T-helper 17 cell (primary cell): ENCODE measurements at regions not wholly inside any gene's neighbourhood (a gene's known extent, or its start where the extent isn't known, plus 50 kb on each side); places are given as distances from the start of the nearest gene placed in this dataset.
"Not testable (repeated sequence)": the region's sequence is repeated elsewhere in the genome, so short reads cannot be mapped to it uniquely, and the experiment has no call there.

Source experiments
- ATAC-seq: fragments of 150-1000 bp; cut with Tn5 transposase; 2 replicates; pipeline ENCODE4 v1.10.0; 2021; ENCODE audit warnings: mild to moderate bottlenecking, moderate library complexity
- DNase-seq, 3 donors: peaks; one replicate each; pipeline versions ENCODE4 v3.0.0 to v3.0.0-alpha.2; 2020 to 2021
- H3K9me3 ChIP-seq: one replicate; pipeline ENCODE4 v1.7.0; 2013; ENCODE audit warnings: low read length, mild to moderate bottlenecking; ENCODE audit not compliant: control insufficient read depth, poor library complexity, severe bottlenecking
- H3K27ac Mint-ChIP-seq: one replicate; pipeline ENCODE4 v1.8.0; 2022; ENCODE audit warnings: mild to moderate bottlenecking, moderate library complexity, mixed read lengths
- H3K27me3 Mint-ChIP-seq: one replicate; pipeline ENCODE4 v1.8.0; 2022; ENCODE audit warnings: mixed read lengths
- H3K36me3 Mint-ChIP-seq: one replicate; pipeline ENCODE4 v1.8.0; 2022; ENCODE audit warnings: low read depth, mixed read lengths
- H3K4me1 Mint-ChIP-seq: one replicate; pipeline ENCODE4 v1.8.0; 2022; ENCODE audit warnings: mild to moderate bottlenecking, mixed read lengths
- H3K4me3 Mint-ChIP-seq: one replicate; pipeline ENCODE4 v1.8.0; 2022; ENCODE audit warnings: mild to moderate bottlenecking, moderate library complexity, mixed read lengths

DNA sequence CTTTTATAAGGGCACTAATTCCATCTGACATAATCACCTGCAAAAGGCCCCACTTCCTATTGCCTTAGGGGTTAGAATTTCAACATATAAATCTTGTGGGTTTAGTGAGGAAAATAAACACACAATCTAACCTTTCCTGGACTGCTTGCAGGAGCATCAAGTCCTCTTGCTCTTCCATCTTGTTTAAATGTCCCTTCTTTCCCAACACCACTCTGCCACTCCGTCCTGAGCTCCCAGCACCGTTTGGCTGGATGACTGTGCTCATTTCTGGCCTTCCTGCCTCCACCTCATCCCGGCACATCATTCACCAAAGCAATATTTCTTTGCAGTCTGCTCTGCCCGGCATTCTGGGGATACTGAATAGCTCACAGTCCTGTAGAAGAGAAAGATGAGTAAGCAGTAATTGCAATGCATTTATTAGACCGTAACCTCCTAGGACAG lies 247.8 kb downstream of the BCL2 start:
- no peaks in the 10 kb centered on the region for H3K9me3 ChIP-seq
- H3K4me3 Mint-ChIP-seq = no peak overlapping the region
- peaks cover 6% of the 10 kb centered on the region for H3K27me3 Mint-ChIP-seq
- H3K4me1 Mint-ChIP-seq = peaks cover 10% of the 10 kb centered on the region
- ATAC-seq = no peak
- H3K27ac Mint-ChIP-seq = no peak overlapping the region
- peaks cover 2% of the 10 kb centered on the region for H3K36me3 Mint-ChIP-seq
- DNase-seq = no peak

DNA sequence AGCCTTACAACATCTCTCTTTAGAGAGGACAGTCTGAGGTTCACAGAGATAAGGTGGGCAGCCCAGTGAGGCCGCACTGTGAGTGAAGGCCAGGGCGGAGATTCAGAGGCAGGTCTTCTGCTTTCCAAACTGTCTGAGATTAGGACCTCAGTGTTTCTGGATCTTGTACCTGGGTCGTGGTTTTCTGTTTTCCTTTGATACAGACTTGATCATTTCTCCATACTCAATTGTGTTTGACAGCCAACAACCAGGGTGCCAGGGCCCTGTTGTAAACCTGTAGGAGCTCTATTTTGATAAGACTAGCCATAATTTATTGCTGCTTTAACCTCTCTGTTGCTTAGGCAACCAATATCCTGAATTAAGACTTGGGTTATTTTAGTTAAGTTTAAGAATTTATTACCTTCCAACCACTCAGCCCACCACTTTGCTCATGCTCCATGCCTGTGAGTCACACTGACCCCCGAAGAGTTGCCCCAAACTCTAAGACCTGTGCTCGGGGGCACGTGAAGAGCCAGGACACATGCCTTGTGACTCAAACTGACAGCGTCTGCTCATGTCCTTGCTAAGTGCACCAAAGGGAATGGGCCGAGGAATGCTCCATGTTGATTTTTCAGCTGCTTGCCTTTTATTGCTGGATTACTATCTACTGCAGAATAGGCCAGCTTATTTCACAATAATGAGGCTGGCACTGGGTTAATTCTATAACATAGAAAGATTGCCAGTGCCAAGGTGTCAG lies 248.6 kb downstream of the BCL2 start:
- H3K9me3 ChIP-seq = no peaks in the 10 kb centered on the region
- H3K27me3 Mint-ChIP-seq = peaks cover 5% of the 10 kb centered on the region
- no peak for DNase-seq
- H3K4me3 Mint-ChIP-seq = no peak overlapping the region
- peaks cover 2% of the 10 kb centered on the region for H3K36me3 Mint-ChIP-seq
- no peak for ATAC-seq
- peaks cover 10% of the 10 kb centered on the region for H3K4me1 Mint-ChIP-seq
- H3K27ac Mint-ChIP-seq = no peak overlapping the region

DNA sequence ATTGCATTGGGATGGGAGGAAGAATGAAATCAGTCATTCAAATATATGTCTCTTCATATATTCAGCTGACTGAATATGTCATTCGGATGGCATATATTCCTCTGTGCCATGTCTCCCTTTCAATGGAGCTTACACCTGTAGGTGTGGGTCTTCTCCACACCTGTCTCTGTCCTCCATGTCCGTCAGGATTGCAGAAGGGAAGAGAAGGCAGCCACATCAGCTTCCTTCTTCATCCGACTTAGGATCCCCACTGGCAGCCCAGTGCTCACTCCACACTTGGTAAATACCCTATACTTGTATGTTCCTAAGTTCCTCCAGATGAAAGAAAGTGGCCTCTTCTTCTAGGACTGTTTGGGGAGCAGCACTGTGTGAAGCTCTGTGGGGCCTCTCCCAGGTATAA lies 250.1 kb downstream of the BCL2 start:
- Mint-ChIP-seq H3K4me1 (no peaks in the 10 kb centered on the region), H3K27ac (no peak overlapping the region), H3K36me3 (peaks cover 2% of the 10 kb centered on the region), H3K27me3 (peaks cover 15% of the 10 kb centered on the region), H3K4me3 (no peak overlapping the region)
- ATAC-seq = no peak
- DNase-seq = no peak
- no peaks in the 10 kb centered on the region for H3K9me3 ChIP-seq

DNA sequence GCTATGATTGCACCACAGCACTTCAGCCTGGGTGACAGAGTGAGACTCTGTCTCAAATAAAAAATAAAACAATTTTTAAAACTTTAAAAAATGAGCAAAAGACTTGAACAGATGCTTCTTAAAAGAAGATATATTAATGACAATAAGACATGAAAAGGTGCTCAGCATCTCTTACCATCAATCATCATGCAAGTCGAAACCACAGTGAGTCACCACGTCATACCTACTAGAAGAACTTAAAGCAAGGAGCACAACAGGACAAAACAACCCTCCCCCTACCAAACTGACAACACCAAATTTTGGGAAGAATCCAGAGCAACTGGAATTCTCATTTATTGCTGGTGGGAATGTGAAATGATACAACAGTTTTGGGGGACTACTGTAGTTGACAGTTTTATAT lies 251.6 kb downstream of the BCL2 start:
- Mint-ChIP-seq H3K4me1 (peaks cover 3% of the 10 kb centered on the region), H3K27ac (no peak overlapping the region), H3K4me3 (no peak overlapping the region), H3K27me3 (peaks cover 29% of the 10 kb centered on the region), H3K36me3 (peaks cover 4% of the 10 kb centered on the region)
- ATAC-seq (no peak), DNase-seq (no peak)
- H3K9me3 ChIP-seq = no peaks in the 10 kb centered on the region

DNA sequence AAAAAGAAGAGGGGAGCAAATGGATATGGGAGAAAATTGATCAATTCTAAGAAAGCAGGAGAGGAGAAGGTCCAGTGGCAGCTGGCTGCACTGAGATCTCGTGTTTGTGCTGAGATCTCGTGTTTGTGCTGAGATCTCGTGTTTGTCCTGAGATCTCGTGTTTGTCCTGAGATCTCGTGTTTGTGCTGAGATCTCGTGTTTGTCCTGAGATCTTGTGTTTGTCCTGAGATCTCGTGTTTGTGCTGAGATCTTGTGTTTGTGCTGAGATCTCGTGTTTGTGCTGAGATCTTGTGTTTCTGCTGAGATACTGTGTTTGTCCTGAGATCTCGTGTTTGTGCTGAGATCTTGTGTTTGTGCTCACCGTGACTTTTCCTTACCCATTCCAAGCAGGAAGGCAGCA lies 254.4 kb downstream of the BCL2 start:
- no peak overlapping the region for H3K4me3 Mint-ChIP-seq
- ATAC-seq (no peak), DNase-seq (no peak)

DNA sequence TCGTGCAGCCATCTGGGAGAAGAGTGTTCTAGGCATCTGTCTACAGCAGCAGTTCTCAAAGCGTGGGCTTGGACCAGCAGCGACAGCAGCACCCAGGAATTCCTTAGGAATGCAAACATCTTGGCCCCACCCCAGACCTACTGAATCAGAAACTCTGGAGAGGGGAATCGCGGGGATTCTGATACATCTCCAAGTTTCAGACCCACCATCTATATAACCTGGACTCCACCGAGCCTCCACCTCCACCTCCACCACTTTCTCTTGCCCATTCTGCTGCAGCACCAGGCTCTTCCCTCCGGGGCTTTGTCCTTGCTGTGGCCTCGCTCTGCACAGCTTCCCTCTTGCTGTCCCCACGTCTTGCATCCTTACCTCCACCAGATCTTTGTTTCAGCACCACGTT lies 256.4 kb downstream of the BCL2 start:
- H3K9me3 ChIP-seq = no peaks in the 10 kb centered on the region
- Mint-ChIP-seq H3K27me3 (peaks cover 36% of the 10 kb centered on the region), H3K4me3 (no peak overlapping the region), H3K27ac (no peak overlapping the region), H3K36me3 (peaks cover 5% of the 10 kb centered on the region), H3K4me1 (peaks cover 3% of the 10 kb centered on the region)
- ATAC-seq = no peak
- no peak for DNase-seq

More for the DNA sequence above, 254.4 kb downstream of the BCL2 start:
- Mint-ChIP-seq H3K27me3 (peaks cover 41% of the 10 kb centered on the region), H3K36me3 (peaks cover 5% of the 10 kb centered on the region), H3K4me1 (peaks cover 3% of the 10 kb centered on the region), H3K27ac (no peak overlapping the region)
- no peaks in the 10 kb centered on the region for H3K9me3 ChIP-seq

DNA sequence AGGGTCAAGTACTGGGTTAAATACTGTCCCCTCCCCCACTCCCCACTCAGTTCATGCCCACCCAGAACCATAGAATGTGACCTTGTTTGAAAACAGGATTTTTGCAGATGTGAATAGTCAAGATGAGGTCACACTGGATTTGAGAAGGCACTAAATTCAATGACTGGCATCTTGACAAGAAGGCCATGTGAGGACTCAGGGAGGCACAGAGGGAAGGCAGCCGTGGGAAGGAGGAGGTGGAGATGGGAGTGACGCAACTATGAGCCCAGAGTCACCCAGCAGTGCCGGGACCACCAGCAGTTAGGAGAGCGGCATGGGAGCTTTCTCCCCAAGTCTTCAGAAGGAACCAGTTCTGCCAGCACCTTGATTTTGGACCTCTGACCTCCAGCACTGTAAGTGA lies 257.3 kb downstream of the BCL2 start:
- H3K9me3 ChIP-seq = no peaks in the 10 kb centered on the region
- Mint-ChIP-seq H3K27ac (no peak overlapping the region), H3K4me3 (no peak overlapping the region), H3K27me3 (peaks cover 36% of the 10 kb centered on the region), H3K4me1 (peaks cover 3% of the 10 kb centered on the region), H3K36me3 (peaks cover 5% of the 10 kb centered on the region)
- DNase-seq (no peak), ATAC-seq (no peak)

DNA sequence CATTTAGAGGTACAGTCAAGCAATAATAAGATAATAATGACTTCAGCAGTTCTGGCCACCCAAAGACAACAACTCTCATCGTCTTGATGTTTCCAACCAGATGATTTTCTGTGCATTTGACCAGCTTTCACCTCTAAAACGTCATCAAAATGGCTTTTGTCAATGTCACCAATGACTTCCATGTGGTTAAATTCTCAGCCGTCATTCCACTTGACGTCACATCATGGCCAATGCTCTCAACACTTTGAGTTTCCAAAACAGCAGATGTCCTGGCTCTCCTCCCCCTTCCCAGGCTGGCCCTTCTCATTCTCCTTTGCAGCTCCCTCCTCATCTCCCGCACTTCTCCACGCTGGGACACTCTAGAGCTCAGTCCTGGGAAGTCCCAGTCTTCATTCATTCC lies 258.3 kb downstream of the BCL2 start:
- Mint-ChIP-seq H3K36me3 (peaks cover 5% of the 10 kb centered on the region), H3K4me1 (peaks cover 3% of the 10 kb centered on the region), H3K4me3 (peak overlapping the region; percentile 25), H3K27me3 (peaks cover 36% of the 10 kb centered on the region), H3K27ac (no peak overlapping the region)
- DNase-seq = no peak
- no peaks in the 10 kb centered on the region for H3K9me3 ChIP-seq
- no peak for ATAC-seq

DNA sequence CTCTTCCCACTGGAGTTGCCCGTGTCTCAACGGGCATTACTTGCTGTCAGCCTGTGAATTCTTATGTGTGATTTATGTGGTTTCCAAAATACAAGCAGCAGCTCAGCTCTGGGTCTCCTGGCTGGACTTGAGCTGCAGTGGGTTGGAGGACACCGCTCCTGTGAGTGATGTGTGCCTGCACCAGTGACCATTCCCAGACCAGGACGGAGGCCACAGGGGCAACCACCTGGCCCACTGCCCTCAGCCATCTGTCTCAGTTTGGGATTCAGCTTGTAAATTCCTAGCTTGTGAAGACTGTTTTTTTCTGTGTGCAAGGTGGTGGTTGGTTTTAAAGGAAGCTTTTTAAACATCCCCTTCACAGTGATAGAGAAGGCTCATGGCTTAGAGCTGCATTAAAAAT lies 261.0 kb downstream of the BCL2 start:
- peaks cover 18% of the 10 kb centered on the region for H3K27me3 Mint-ChIP-seq
- ATAC-seq = no peak
- no peak for DNase-seq
- H3K9me3 ChIP-seq = no peaks in the 10 kb centered on the region
- no peak overlapping the region for H3K27ac Mint-ChIP-seq
- H3K36me3 Mint-ChIP-seq = peaks cover 5% of the 10 kb centered on the region
- H3K4me3 Mint-ChIP-seq = no peak overlapping the region
- H3K4me1 Mint-ChIP-seq = peaks cover 9% of the 10 kb centered on the region

DNA sequence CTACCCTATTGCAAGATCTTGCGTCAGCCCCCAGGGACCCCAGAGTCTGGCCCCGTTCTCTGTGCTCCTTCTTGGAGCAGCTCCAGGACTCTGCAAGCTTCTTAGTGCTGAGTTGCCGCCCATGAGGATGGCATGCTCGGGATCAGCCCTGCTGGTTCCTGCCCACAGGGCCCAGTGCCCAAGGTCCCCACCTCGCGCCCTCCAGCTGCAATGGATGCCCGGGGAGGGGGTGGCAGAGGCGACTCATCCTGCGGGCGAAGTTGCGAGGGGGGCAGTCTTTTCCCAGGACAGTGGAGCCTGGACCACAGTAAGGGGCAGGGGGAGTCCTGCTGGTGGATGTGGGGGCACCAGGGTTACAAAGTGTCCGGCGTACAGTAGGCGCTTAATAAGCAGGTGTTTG lies 261.9 kb downstream of the BCL2 start:
- ATAC-seq (no peak), DNase-seq (no peak)
- H3K4me1 Mint-ChIP-seq = peaks cover 6% of the 10 kb centered on the region
- no peaks in the 10 kb centered on the region for H3K9me3 ChIP-seq
- no peak overlapping the region for H3K4me3 Mint-ChIP-seq
- peaks cover 2% of the 10 kb centered on the region for H3K36me3 Mint-ChIP-seq
- H3K27ac Mint-ChIP-seq = no peak overlapping the region
- H3K27me3 Mint-ChIP-seq = peaks cover 10% of the 10 kb centered on the region

DNA sequence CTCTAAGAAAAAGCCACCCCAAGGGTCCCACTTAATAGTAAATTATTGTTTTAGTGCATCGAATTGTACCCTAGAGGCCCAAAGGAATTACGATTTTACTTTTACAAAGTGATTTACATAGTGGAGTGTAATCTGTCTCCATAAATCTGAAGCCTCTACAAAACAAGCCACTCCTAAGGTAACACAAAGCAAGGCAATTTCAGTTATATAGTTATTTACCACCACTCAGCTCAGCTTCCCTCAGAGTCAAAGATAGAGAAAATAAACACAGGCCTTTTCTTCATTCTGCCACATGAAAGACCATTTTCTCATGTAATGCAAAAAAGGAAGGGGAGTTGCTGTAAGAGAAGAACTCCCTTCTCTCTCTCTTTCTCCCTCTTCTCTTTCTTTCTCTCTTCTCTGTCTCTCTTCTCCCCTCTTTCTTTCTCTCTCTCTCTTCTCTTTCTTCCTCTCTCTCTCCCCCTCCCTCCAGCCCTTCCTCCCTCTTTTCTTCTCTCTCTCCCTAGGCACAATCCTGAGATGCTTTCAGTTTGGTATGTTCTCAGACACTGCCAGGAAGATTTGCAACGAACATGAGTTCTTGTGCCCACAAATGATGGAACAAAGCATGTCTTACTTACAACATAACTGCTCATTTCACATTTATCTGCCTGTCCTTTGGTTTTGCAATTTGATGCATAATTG lies 264.5 kb downstream of the BCL2 start:
- DNase-seq = no peak
- H3K4me3 Mint-ChIP-seq = peak overlapping the region; percentile 61
- no peak for ATAC-seq
- H3K9me3 ChIP-seq = no peaks in the 10 kb centered on the region
- H3K4me1 Mint-ChIP-seq = peaks cover 8% of the 10 kb centered on the region
- no peaks in the 10 kb centered on the region for H3K36me3 Mint-ChIP-seq
- H3K27me3 Mint-ChIP-seq = peaks cover 5% of the 10 kb centered on the region
- H3K27ac Mint-ChIP-seq = no peak overlapping the region

DNA sequence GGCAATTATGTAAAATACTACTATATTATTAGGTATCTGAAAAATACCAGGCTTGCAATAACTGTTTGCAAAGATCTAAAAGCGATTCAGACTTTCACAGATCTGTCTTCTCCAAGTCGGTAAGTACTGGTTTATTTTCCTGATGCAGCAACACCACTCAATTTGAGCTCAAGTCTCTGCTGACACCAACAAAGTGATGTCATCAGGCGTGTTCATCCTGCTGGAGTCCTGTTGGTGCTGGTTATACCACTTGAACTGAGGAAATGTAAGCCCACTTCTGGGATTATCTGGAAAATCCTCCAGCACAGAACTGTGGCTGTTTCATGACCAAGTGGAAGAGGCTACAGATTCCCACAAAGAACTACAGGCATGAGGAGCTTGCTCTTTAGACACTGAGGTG lies 267.6 kb downstream of the BCL2 start:
- no peak for DNase-seq

DNA sequence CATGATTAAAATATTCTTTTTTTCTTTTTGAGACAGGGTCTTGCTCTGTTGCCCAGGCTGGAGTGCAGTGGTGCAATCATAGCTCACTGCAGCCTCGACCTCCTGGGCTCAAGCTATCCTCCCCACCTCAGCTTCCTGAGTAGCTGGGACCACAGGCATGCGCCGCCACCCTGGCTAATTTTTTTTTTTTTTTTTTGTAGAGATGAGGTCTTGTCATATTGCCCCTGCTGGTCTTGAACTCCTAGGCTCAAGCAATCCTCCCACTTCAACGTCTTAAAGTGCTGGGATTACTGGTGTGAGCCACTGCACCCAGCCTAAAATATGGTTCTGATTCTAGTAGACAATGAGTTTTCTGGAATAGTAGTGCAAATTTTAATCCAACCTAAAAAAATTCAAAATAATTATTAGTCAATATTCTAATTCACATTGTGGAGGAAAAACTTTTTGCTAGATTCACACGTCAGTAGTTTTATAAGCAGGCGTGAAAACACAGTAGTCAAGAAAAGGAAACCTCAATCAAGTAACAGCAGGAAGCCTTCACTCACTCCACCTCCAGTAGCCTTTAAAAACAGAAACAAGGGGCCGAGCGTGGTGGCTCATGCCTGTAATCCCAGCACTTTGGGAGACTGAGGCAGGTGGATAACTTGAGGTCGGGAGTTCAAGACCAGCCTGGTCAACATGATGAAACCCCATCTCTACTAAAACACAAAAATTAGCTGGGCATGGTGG lies 268.7 kb downstream of the BCL2 start:
- not testable (repeated sequence) for H3K9me3 ChIP-seq, H3K27ac Mint-ChIP-seq, DNase-seq, H3K36me3 Mint-ChIP-seq, ATAC-seq, H3K4me3 Mint-ChIP-seq
- Mint-ChIP-seq H3K27me3 (peaks cover 10% of the 10 kb centered on the region), H3K4me1 (peaks cover 11% of the 10 kb centered on the region)

More for the DNA sequence above, 267.6 kb downstream of the BCL2 start:
- no peak for ATAC-seq
- Mint-ChIP-seq H3K27me3 (peaks cover 6% of the 10 kb centered on the region), H3K36me3 (no peaks in the 10 kb centered on the region), H3K27ac (no peak overlapping the region), H3K4me3 (no peak overlapping the region), H3K4me1 (peaks cover 11% of the 10 kb centered on the region)
- no peaks in the 10 kb centered on the region for H3K9me3 ChIP-seq
